HG03025 (cell line): ENCODE measurements at regions not wholly inside any gene's neighbourhood (a gene's known extent, or its start where the extent isn't known, plus 50 kb on each side); places are given as distances from the start of the nearest gene placed in this dataset.
"Not testable (repeated sequence)": the region's sequence is repeated elsewhere in the genome, so short reads cannot be mapped to it uniquely, and the experiment has no call there.

Experiments
- ATAC-seq: cut with Tn5 transposase; IDR thresholded peaks from one replicate; pipeline ENCODE4 v1.9.1; 2021; ENCODE audit warnings: mild to moderate bottlenecking, moderate library complexity; ENCODE audit not compliant: unreplicated experiment, low FRiP score

DNA sequence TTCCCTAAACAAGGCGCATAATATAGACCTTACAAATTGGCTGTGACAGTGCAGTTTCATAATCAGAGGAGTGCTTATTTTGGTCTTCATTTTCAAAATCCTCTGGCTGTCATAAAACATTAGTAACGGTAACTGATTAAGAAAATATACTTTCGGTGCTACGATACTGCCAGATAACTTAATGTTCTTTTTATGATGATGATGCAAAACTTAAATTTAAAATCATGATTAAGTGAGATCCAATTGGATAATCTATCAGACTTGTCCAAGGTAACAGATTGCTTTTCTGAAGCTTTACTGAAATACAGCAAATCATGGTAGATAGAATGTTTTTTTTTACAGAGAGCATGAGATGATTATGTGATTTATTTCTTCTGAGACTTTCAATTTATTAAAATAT is 364.2 kb upstream of the CNTN3 start:
- ATAC-seq: no peak

DNA sequence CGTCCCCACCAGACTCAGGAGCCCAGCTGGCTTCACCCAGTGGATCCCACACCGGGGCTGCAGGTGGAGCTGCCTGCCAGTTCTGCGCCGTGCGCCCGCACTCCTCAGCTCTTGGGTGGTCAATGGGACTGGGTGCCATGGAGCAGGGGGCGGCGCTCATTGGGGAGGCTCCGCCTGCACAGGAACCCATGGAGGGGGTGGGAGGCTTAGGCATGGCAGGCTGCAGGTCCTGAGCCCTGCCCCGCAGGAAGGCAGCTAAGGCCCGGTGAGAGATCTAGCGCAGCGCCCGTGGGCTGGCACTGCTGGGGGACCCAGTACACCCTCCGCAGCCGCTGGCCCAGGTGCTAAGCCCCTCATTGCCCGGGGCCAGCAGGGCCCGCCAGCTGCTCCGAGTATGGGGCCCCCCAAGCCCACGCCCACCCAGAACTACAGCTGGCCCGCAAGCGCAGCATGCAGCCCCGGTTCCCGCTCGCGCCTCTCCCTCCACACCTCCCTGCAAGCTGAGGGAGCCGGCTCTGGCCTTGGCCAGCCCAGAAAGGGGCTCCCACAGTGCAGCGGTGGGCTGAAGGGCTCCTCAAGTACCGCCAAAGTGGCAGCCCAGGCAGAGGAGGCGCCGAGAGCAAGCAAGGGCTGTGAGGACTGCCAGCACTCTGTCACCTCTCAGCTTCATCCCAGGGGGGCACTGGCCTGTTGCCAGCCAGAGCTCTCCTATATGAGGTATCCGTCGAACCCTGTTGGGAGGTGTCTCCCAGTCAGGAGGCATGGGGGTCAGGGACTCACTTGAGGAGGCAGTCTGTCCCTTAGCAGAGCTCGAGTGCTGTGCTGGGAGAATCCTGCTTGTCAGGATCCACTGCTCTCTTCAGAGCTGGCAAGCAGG is 370.8 kb upstream of the CNTN3 start:
- ATAC-seq: not testable (repeated sequence)

DNA sequence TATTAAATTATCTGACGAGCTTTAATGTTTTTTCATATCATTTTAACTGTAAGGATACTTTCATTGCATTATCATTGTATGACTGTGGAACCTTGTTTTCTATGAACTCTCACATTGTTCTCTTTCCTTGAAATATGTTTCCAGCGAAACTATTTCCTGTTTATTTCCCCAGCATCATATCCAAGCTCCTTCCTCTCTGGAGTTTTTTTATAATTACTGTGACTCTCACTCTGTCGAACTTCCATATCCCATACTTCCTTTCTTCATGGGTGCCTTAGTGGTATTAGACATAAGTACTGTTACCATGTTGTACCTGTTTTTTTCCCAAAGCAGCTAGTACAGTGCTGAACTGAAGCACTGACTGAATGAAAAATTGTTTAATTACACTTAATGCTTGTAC is 373.6 kb upstream of the CNTN3 start:
- no peak for ATAC-seq

DNA sequence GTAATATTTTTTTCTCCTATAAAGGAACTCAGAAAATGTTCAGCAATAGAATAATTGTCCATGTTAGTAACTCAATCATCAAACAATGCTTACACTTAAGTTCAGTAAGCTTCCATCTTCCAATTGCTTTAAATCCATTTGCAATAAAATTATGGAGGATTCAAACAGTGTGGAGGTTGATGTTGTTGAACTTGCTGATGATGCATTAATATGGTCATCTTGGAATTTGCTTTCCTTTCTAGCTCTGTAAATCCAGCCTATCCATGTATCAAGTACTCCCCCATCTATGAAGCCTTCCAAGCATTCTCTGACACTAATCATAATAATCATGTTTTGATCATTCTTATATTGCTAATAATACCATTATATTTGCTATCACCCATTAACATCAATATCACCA is 378.4 kb upstream of the CNTN3 start:
- no peak for ATAC-seq

DNA sequence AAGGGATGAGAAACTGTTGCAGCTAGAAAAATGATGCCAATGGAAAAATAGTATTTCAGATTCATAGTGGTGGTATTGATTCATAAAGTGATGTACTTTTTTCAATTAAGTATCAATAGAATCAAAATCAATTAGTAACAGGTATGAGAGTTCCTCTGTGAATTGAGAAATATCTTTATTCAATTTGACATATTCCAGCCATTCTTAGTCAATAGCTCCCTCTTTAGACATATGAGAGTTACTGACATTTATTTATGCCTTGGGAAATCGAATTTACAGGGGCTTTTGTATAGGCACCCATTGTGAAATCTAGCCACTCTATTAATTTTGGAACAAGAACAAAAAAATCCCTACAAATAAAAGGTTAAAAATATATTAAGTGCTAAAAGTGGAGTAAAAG is 386.9 kb upstream of the CNTN3 start:
- ATAC-seq: no peak

DNA sequence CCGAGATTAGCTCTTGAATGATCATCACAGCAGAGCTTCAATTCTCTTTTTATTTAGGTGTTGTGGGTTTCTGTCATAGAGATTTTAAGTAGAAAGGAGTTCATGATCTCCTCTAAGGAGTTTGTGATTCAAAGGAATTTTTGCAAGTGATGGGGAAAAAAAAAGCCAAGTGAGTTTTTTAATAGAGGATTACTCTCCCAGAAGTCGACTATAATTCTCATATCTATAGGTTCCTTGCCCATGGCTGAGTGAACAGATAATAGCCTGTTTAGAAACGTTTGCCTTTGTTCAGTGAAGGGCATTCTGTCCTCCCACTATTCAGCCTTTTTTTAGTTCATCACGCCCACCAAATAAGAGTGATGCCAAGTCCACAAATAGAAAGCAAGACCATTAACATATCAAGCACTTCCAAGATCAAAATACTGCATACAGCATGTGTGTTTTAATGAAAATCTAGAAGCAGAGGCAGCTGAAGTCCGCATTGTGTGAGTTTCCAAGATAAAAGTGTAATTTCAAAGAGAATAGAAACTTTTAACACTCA is 398.4 kb upstream of the CNTN3 start:
- no peak for ATAC-seq

DNA sequence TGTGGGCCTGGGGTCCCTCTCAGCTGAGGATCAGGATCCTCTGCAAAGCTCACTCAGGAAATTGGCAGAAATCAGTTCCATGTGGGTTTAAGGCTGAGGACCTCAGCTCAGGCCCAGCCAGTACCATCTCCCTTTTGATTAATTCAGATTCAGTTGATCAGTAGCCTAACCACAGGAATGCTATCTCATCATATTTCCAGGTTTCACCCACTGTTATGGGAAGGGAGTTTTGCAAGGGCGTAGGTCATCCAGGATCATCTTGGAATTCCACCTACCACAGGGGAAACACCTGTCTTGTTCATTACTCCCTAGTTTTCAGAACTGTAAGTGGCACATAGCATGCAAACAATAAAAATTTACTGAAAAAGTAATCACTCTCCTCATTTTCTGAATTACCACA is 399.5 kb upstream of the CNTN3 start:
- ATAC-seq: no peak

DNA sequence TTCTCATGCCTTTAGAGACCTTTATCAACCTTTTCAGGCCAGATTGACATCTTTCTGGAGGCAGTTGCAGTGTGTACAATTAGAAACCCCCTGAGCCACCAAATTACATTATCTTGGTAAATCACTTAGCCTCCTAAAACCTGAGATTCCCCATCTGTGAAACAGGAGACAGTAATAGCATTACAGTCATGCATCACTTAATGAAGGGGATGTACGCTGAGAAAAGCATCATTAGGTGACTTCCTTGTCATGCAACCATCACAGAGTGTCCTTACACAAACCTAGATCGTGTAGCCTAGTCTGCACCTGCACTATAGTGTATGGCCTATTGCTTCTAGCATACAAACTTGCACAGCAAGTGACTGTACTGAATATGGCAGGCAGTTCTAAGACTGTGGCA is 400.8 kb upstream of the CNTN3 start:
- no peak for ATAC-seq

DNA sequence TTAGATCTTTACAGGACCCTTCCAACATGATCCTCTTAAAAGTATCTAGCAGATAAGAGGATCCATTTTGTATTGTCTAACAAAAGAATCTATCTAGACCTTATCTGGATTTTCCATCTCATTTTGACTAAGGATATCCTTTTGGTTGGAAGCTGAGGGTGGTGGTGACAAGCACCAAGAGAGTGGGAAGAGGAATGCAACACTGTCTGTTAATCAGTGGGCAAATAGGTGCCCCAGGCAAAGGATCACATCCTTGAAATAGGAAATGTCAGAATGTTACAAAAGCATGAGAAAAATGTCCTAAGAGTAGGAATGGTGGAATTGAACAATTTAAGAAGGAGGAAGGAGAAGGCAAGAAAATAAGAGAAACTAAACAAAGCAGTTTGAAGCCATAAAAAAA is 420.7 kb upstream of the CNTN3 start:
- no peak for ATAC-seq

DNA sequence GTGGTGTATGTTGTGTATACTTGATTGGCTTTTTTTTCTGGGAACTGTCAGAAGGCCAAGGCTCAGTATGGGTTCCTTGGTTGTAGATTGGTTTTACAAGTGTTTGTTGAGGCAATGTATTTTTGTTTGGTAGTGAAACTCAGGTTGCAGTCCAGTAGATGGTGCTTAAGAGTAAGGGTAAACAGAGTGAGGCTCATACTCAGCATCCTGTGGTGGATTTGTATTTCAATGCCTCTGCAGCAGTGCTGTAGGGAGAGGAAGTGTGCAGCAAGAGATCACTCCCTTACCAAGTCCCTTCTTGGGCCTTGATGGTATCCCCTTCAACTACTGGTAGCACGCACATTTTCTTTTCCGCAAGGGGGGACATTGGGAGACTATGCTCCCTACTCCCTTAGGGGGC is 428.5 kb upstream of the CNTN3 start:
- no peak for ATAC-seq

DNA sequence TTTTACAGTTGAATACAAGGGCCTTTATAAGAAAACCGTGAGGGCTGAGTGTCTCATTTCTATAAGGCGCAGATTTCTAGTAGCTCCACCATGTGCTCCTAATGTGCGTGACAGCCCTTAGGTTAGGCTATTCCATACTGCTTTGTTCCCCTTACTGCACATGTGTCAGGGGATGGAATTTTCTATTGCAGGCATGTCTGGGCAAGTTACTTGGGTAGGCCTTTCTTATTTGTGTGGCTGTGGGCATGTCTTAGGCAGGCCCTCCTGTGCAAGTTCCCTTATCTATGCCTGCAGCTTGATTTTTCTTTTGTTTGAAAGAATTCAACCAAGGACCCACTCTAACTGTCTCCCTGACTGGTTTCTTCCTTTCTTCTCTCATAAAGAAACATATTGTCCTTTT is 434.2 kb upstream of the CNTN3 start:
- no peak for ATAC-seq

DNA sequence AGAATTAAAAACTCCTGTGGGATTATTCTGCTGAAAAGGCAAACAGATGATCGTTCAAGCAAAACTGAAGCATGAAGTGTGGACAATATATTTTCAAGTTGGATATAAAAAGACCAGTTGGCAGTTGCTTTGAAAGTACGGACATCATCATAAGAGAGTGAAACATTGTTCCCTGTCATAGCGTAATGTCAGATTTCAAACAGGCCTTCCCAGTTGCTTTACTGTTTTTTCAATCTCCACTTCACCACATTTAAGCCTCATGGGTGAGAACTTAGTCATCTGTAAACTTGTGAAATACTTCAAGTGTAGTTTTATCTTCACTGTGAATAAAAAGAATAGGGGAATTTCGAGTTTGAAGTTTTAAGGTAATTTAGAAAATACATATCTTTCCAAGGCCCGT is 435.1 kb upstream of the CNTN3 start:
- ATAC-seq: no peak

DNA sequence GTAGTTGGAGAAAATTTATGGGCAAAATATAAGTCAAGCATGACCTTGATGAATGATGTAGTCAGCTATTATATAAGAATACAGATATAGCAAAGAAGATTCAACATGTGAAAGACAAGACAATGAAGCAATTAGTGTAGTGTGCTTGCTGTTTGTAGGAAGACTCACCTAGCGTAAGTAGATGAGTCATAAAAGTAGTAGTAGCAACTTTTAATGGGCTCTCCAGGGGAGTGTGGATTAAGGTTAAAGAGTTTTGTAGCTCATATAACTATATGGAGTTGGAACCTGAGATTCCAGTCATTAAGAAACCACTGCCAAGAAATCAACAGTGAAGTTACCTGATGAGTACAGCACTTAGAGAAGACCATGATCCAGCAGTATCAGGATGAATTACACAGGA is 444.7 kb upstream of the CNTN3 start:
- ATAC-seq: no peak

DNA sequence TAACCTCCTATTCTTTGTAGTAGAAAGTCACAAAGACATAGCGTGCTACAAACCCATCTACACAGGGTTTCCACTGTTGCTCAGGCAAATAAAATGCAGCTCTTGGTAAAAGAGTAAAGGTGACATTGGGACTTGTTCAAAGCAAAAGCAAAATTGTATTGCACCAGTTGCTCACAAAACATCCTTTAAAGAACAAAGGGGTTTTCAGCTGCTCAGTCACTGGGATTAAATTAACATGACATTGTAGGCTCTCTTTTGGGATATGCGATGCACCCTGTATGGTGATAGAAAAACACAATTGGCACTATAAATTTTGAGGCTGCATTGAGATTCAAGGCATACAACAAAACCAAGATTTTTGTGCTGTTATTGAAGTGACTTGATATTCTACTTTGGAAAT is 447.3 kb upstream of the CNTN3 start:
- ATAC-seq: no peak

DNA sequence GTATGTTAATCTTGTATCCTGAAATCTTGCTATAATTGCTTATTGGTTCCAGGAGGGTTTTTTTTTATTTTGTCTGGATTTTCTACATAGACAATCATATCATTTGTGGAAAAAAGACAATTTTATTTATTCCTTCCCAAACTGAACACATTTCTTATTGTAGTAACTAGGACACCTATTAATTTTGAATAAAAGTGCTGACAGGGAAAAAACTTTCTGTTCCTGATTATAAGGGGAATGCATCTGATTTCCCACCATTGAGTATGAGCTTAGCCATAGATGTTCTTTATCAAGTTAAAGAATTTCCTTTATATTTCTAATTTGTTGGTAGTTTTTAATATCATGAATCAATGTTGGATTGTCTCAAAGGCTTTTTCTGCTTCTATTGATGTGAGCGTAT is 460.7 kb upstream of the CNTN3 start:
- no peak for ATAC-seq

DNA sequence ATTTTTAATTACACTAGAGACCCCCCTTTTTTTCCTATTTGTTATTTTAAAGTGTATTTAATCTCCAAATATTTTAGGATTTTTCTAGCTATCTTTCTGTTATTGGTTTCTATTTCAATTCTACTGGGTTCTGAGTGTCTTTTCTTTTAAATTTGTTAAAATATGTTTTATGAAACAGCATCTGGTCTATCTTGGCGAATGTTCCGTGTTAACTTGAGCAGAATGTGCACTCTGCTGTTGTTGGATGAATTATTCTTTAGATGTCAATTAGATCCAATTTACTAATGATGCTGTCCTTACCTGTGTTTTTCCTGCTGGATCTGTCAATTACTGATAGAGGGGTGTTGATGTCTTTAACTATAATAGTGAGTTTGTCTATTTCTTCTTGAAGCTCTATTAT is 462.0 kb upstream of the CNTN3 start:
- no peak for ATAC-seq

DNA sequence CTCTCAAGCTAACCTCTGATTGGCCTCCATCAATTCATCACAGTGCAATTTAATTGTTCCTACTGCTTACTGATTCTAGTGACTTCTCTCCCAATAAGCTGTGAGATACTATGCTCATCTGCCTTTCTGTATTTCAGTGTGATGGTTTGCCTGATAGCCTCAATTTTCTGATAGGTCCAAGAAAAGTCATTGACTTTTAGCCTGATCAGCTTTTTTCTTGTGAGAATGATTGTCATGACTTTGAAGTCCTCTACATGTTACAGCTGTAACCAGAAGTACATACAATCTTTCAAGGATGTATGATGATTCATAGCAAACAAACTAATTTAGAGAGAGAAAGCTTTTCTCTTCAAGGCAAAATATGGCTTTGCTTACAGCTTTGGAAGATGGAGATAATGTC is 463.8 kb upstream of the CNTN3 start:
- no peak for ATAC-seq

DNA sequence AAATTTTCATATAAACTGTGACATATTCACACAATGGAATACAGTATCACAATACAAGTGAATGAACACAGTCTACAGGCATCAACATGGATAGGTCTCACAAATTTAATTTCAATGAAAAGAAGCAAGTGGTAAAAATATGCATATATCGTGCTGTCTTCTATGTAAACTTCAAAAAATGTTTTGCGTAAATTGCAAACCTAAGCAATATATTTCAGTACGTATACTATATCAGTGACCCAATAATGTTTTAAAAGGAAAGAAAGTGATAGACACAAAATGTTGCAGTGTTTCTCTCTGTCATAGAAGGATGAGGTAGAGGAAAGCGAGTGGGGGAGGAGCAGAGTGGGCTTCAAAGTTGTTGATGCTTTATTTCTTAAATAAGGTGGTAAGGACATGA is 468.4 kb upstream of the CNTN3 start:
- no peak for ATAC-seq

DNA sequence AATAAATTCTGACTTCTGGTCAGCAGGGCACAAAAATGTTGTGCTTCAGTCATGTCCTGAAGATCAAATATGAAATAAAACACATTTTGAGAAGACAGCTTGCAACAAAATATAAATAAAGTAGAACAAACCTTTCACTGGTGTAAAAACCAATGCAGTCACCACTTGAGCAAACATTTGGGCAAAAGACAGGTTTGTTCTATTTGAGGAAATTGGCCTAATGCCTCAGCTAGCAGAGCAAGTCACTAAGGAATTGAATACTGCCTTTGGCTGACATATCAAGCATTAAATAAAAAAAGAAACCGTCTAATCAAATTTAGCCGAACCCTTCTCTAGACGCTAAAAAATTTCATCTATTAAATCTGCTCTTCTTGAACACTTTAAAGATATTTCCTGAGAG is 475.4 kb upstream of the CNTN3 start:
- no peak for ATAC-seq

DNA sequence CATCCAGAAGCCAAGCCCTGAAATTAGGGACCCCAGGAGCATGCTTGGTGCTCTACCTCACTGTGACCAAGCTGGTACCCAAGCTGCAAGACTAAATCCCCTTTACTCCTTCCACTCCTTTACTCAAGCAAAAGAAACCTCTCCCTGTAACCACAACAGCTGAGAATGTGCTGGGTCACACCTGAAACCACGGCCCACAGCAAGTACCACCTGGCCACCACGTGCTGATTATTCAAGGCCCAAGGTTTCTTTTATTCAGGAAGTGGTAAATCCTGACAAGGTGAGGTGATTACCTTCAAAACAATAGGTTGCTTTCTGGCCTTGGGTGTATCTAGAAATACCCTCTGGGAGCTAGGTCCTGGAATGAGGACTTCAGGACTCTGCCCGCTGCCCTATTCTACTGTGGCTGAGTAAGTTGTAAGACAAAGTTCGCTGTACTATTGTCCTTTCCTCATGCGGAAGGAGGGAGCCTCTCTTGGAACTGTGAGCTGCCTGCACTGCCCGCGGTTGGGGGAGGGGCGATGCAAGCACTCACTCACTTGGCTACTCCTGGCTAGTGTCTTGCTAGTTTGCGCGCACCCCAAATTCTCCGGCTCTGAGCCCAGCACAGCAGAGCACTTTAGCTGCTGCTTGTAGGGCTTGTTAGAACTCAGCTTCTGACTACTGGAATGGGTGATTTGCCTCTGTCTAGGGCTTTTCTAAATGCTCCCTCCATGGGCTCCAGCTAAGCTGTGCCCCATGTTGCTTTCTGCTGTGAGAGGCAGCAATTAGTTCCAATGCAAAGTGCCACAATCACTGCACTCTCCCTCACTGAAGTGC is 487.1 kb upstream of the CNTN3 start:
- no peak for ATAC-seq

DNA sequence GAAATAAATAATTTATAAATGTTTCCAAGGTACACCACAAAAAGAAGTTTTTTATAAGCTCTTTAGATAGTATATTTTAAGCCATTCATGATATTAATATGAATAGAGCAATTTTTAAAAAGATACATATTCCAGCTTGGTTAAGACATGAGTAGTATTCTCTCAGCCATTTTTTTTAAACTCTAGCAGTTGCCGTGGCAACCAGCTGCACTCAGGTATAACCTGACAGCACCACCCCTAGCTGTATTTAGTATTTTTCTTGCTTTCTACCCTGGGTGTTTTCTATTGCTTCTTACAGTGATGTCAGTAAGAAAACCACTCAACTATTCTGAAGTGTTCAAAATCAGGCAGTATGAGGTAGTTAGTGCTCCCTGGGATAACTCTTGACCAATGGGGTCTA is 496.3 kb upstream of the CNTN3 start:
- no peak for ATAC-seq

DNA sequence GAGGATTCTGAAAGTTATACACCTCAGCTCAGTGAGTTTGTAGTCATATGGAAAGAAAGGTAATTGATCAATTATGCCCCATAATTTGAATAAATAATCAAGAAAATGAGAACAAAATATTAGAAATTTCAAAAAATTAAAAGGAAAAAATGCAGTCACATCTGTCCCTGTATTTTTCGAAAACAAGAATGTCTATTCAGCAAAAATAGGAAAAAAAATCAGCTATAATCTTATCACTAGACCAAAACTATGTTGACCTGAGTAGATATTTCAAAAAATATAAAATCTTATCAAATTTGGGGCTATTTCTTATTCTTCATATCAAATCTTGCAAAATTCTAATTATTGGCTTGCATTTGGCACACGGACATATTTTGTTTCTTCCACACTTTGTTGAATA is 501.2 kb upstream of the CNTN3 start:
- no peak for ATAC-seq
